ENCODE measurements at regions not wholly inside any gene's neighbourhood (a gene's known extent, or its start where the extent isn't known, plus 50 kb on each side); places are given as distances from the start of the nearest gene placed in this dataset.

GRCh38 chrX:147800663-147801062, 111.1 kb upstream of the FMR1 start:
- ATAC-seq, result no peak
- intact Hi-C loops (cut with DNase I), result no loop called here
- DNase-seq (ENCODE audit: low spot score), result no peak

- intact Hi-C loops (cut with DNase I), result no loop called here
- DNase-seq (ENCODE audit: low spot score), result no peak
- peak; percentile 65 for ATAC-seq
These were observed 107.8 kb upstream of the FMR1 start for GRCh38 chrX:147803948-147804347.

- DNase-seq (ENCODE audit: low spot score) (no peak), ATAC-seq (no peak)
- intact Hi-C loops (cut with DNase I), result no loop called here
These were observed 99.9 kb upstream of the FMR1 start for GRCh38 chrX:147811803-147812202.

GRCh38 chrX:147827070-147827469, 84.6 kb upstream of the FMR1 start:
- intact Hi-C loops (cut with DNase I), result no loop called here
- ATAC-seq, result no peak
- DNase-seq (ENCODE audit: low spot score), result no peak

GRCh38 chrX:147828719-147829118, 83.0 kb upstream of the FMR1 start:
- intact Hi-C loops (cut with DNase I), result no loop called here
- DNase-seq (ENCODE audit: low spot score) (no peak), ATAC-seq (no peak)

- ATAC-seq, result no peak
- intact Hi-C loops (cut with DNase I), result no loop called here
- DNase-seq (ENCODE audit: low spot score), result no peak
These were observed 78.9 kb upstream of the FMR1 start for GRCh38 chrX:147832707-147833348.

GRCh38 chrX:147838465-147839131, 73.1 kb upstream of the FMR1 start:
- intact Hi-C loops (cut with DNase I), result no loop called here
- ATAC-seq, result no peak
- no peak for DNase-seq (ENCODE audit: low spot score)

GRCh38 chrX:147846676-147847075, 65.0 kb upstream of the FMR1 start:
- intact Hi-C loops (cut with DNase I), result no loop called here
- no peak for ATAC-seq

GRCh38 chrX:147847999-147848398, 63.7 kb upstream of the FMR1 start:
- intact Hi-C loops (cut with DNase I), result no loop called here
- DNase-seq (ENCODE audit: low spot score) (no peak), ATAC-seq (peak; percentile 34)

More at GRCh38 chrX:147846676-147847075, 65.0 kb upstream of the FMR1 start:
- no peak for DNase-seq (ENCODE audit: low spot score)

GRCh38 chrX:147848543-147849443, 62.9 kb upstream of the FMR1 start:
- DNase-seq (ENCODE audit: low spot score) (no peak), ATAC-seq (no peak)
- intact Hi-C loops (cut with DNase I), result no loop called here

- DNase-seq (ENCODE audit: low spot score) (no peak), ATAC-seq (no peak)
- intact Hi-C loops (cut with DNase I), result no loop called here
These were observed 60.8 kb upstream of the FMR1 start for GRCh38 chrX:147850875-147851274.

GRCh38 chrX:147853701-147854100, 58.0 kb upstream of the FMR1 start:
- ATAC-seq, result no peak
- no peak for DNase-seq (ENCODE audit: low spot score)

GRCh38 chrX:147859666-147860065, 52.1 kb upstream of the FMR1 start:
- no peak for ATAC-seq
- intact Hi-C loops (cut with DNase I), result no loop called here
- no peak for DNase-seq (ENCODE audit: low spot score)

More at GRCh38 chrX:147853701-147854100, 58.0 kb upstream of the FMR1 start:
- intact Hi-C loops (cut with DNase I), result no loop called here

Measured in sciatic nerve (tissue), 2 donors.